IPS-15b (cell line): ENCODE measurements at regions not wholly inside any gene's neighbourhood (a gene's known extent, or its start where the extent isn't known, plus 50 kb on each side); places are given as distances from the start of the nearest gene placed in this dataset.

Source experiments
- H3K27me3 ChIP-seq: one replicate; pipeline ENCODE4 v1.6.1; 2013; ENCODE audit warnings: low read length; ENCODE audit not compliant: control insufficient read depth, insufficient read depth
- H3K36me3 ChIP-seq: one replicate; pipeline ENCODE4 v1.6.1; 2013; ENCODE audit warnings: low read length; ENCODE audit not compliant: control insufficient read depth, insufficient read depth
- H3K4me1 ChIP-seq: one replicate; pipeline ENCODE4 v1.6.1; 2013; ENCODE audit warnings: mild to moderate bottlenecking, low read length; ENCODE audit not compliant: control insufficient read depth, insufficient read depth
- H3K4me3 ChIP-seq: one replicate; pipeline ENCODE4 v1.5.1; 2013; ENCODE audit warnings: low read depth, low read length
- H3K9ac ChIP-seq: one replicate; pipeline ENCODE4 v1.6.1; 2013; ENCODE audit warnings: low read depth, mild to moderate bottlenecking, low read length
- H3K9me3 ChIP-seq: one replicate; pipeline ENCODE4 v1.6.1; 2013; ENCODE audit warnings: mild to moderate bottlenecking, low read length; ENCODE audit not compliant: control insufficient read depth, insufficient read depth

GRCh38 chrX:69216446-69216845, 51.2 kb upstream of the PJA1 start:
- Histone ChIP-seq H3K36me3 (no peaks in the 10 kb centered on the region), H3K9ac (no peak overlapping the region), H3K4me1 (no peaks in the 10 kb centered on the region), H3K9me3 (no peaks in the 10 kb centered on the region), H3K27me3 (peaks cover 2% of the 10 kb centered on the region), H3K4me3 (no peak overlapping the region)

GRCh38 chrX:69215161-69215875, 50.1 kb upstream of the PJA1 start:
- Histone ChIP-seq H3K9ac (no peak overlapping the region), H3K9me3 (no peaks in the 10 kb centered on the region), H3K4me3 (no peak overlapping the region), H3K4me1 (no peaks in the 10 kb centered on the region), H3K36me3 (no peaks in the 10 kb centered on the region), H3K27me3 (peaks cover 2% of the 10 kb centered on the region)
